Calu3 (cell line): ENCODE measurements at regions not wholly inside any gene's neighbourhood (a gene's known extent, or its start where the extent isn't known, plus 50 kb on each side); places are given as distances from the start of the nearest gene placed in this dataset.

Experiments
- BruUV-seq: library from RNA; stranded (reverse); fragments of 400-500 nt; replicated peaks from 2 replicates; lab custom pipeline; 2021; lab: Mats Ljungman, UMichigan
- CTCF ChIA-PET: fragments of 300-600 bp; sonication (Branson Sonifier 250); formaldehyde crosslinking; loops from one replicate; lab custom pipeline; 2022; ENCODE audit warnings: antibody characterized with exemption; lab: Charles Lee
- DNase-seq: peaks from one replicate; pipeline ENCODE4 v3.0.0; 2022
- H3K27ac Mint-ChIP-seq: one replicate; pipeline ENCODE4 v1.8.0; 2022; ENCODE audit warnings: mixed read lengths; ENCODE audit not compliant: unreplicated experiment
- H3K27me3 Mint-ChIP-seq: one replicate; pipeline ENCODE4 v1.8.0; 2022; ENCODE audit warnings: mixed read lengths; ENCODE audit not compliant: unreplicated experiment
- H3K36me3 Mint-ChIP-seq: one replicate; pipeline ENCODE4 v1.8.0; 2022; ENCODE audit warnings: mild to moderate bottlenecking, moderate library complexity, mixed read lengths; ENCODE audit not compliant: insufficient read depth, unreplicated experiment
- H3K4me1 Mint-ChIP-seq: one replicate; pipeline ENCODE4 v1.8.0; 2022; ENCODE audit warnings: mild to moderate bottlenecking, low read depth, mixed read lengths; ENCODE audit not compliant: unreplicated experiment
- H3K4me3 Mint-ChIP-seq: one replicate; pipeline ENCODE4 v1.8.0; 2022; ENCODE audit warnings: mild to moderate bottlenecking, low read depth, moderate library complexity, mixed read lengths; ENCODE audit not compliant: unreplicated experiment
- H3K9me3 Mint-ChIP-seq: one replicate; pipeline ENCODE4 v1.8.0; 2022; ENCODE audit warnings: low read depth, mixed read lengths; ENCODE audit not compliant: unreplicated experiment
- intact Hi-C: fragments of 100-400 bp; cut with micrococcal nuclease; formaldehyde crosslinking; loops from one replicate; pipeline ENCODE4 v1.10.0; 2022; ENCODE audit not compliant: unreplicated experiment
- TF ChIP-seq, protein P1 (sequence below): fragments of 200-600 bp; IDR thresholded peaks from one replicate; pipeline ENCODE4 v1.8.0; 2022; ENCODE audit warnings: antibody characterized with exemption; ENCODE audit not compliant: unreplicated experiment

DNA sequence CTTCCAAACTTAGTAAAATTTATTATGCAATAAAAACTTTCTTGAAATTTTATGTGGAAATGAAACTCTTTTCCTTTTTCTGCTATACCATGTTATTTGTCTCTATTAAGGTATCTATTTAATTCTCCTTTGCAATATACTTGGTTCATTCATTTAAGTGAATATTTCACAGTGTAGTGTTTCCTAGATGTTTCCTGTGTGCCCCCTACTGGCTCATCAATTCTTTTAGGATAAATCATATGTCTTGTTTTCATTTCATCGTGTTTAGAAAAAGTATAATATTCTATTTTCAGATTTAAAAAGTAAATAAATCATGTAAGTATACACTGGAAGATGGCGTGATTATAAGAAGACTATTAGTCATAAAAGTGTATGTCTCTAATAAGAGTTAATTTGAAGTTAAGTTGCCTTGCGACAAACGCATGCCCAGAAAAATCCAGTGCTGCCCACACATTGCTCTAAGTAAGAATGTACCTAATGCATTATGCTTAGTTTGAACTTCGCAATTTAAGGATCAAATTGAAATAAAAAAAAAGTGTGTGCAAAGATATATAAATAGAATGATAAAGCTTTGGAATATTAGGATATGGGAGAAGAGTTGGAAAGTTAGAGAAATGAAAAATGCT is 525.4 kb downstream of the KCNJ3 start:
- no TSS peak for BruUV-seq

DNA sequence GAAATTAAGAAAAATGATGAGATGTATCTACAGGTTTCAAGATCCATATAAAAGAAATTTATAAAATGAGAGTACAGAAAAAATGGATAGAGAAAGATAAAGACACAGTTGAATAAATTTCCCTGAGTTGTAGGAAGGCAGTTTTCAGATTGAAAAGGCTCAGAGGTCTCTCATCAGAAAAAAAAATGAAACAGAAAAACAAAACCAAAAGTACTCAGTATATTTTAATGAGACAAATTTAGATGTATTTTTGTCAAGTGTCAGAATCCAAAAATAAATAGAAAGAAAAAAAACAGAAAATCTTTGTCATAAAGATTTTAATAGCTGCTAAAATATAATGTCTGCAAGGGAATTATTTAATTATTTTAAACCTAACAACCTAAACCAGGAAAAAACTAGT is 520.5 kb downstream of the KCNJ3 start:
- Mint-ChIP-seq H3K36me3 (no peaks in the 10 kb centered on the region), H3K27me3 (no peaks in the 10 kb centered on the region), H3K27ac (no peak overlapping the region), H3K4me1 (no peaks in the 10 kb centered on the region), H3K4me3 (no peak overlapping the region), H3K9me3 (no peaks in the 10 kb centered on the region)
- CTCF ChIA-PET, result no interaction called here
- BruUV-seq, result no TSS peak
- TF ChIP-seq, protein P1, sequence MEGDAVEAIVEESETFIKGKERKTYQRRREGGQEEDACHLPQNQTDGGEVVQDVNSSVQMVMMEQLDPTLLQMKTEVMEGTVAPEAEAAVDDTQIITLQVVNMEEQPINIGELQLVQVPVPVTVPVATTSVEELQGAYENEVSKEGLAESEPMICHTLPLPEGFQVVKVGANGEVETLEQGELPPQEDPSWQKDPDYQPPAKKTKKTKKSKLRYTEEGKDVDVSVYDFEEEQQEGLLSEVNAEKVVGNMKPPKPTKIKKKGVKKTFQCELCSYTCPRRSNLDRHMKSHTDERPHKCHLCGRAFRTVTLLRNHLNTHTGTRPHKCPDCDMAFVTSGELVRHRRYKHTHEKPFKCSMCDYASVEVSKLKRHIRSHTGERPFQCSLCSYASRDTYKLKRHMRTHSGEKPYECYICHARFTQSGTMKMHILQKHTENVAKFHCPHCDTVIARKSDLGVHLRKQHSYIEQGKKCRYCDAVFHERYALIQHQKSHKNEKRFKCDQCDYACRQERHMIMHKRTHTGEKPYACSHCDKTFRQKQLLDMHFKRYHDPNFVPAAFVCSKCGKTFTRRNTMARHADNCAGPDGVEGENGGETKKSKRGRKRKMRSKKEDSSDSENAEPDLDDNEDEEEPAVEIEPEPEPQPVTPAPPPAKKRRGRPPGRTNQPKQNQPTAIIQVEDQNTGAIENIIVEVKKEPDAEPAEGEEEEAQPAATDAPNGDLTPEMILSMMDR, result no peak
- intact Hi-C loops, result no loop called here
- DNase-seq, result no peak

More for the DNA sequence above, 525.4 kb downstream of the KCNJ3 start:
- TF ChIP-seq, protein P1, result peak; percentile 51
- Mint-ChIP-seq H3K36me3 (no peaks in the 10 kb centered on the region), H3K4me1 (no peaks in the 10 kb centered on the region), H3K27ac (no peak overlapping the region), H3K27me3 (no peaks in the 10 kb centered on the region), H3K4me3 (no peak overlapping the region), H3K9me3 (no peaks in the 10 kb centered on the region)
- CTCF ChIA-PET, result no interaction called here
- peak; percentile 6 for DNase-seq
- intact Hi-C loops, result loop anchor here (1.0 to 5.0 kb wide), 3 partner anchors 600 to 785 kb away; no protein-coding TSS in a partner anchor

DNA sequence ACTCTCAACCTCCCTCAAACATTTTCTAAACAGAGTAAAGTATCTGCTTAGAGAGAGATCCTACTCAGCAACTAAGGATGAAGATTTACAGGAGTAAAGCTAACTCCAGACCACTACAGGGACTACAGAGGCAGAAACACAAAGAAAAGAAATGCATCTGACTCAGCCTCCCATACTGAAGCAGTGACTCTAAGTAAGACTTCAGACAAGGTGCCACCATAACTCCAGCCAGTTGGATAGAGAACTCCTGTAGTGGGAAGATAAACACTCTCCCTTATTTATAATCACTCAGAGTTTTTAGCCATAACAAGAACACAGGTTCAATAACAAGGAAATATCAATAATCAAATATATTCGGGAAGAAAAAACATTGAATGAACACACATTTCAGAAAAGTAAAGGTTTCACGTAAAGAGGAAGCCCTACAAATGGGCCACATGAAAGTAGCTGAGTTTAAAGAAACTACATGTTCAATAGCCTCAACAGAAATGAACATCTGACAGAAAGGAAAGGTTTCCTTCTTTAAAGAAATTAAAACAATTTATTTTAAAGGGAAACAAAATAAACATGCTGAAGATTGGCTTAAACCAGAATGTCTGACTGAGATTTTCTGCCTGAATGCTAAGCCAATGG is 519.9 kb downstream of the KCNJ3 start:
- TF ChIP-seq, protein P1, result no peak
- H3K36me3 Mint-ChIP-seq, result no peaks in the 10 kb centered on the region
- DNase-seq, result no peak
- BruUV-seq, result no TSS peak
- H3K27ac Mint-ChIP-seq, result no peak overlapping the region
- H3K9me3 Mint-ChIP-seq, result no peaks in the 10 kb centered on the region
- CTCF ChIA-PET, result no interaction called here
- no peak overlapping the region for H3K4me3 Mint-ChIP-seq
- intact Hi-C loops, result no loop called here
- H3K27me3 Mint-ChIP-seq, result no peaks in the 10 kb centered on the region
- H3K4me1 Mint-ChIP-seq, result no peaks in the 10 kb centered on the region

DNA sequence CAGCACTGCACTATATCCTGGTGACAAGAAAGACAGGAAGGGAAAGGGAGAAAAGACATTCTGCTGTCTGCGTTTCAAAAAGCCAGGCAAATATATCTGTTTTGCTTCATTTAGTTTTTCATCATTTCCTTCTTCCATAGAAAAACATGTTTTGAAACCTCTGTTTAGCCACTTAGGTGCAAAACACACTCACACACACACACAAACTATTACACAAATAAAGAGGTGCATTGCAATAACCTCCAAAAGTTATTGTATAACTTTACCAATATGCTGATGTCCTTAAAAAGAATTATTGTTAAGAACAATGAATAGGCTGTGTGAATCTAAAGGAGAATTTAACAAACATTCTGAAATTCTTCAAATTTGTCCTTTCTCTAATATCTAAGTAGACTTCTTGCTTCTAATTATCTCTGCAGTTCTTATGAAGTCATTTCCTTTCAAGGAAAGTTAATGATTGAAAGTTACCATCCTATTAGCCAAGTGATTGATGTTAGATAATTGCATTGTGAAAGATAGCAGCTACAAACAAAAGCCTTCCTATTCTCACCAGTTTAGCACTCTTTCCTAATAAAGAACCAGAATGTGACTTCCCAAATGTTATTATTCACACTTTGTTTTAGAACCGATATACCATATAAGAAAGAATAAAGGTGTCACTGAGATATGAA is 516.7 kb downstream of the KCNJ3 start:
- intact Hi-C loops, result no loop called here
- Mint-ChIP-seq H3K9me3 (peaks cover 2% of the 10 kb centered on the region), H3K4me1 (no peaks in the 10 kb centered on the region), H3K36me3 (no peaks in the 10 kb centered on the region), H3K4me3 (no peak overlapping the region), H3K27ac (no peak overlapping the region), H3K27me3 (no peaks in the 10 kb centered on the region)
- CTCF ChIA-PET, result no interaction called here
- BruUV-seq, result no TSS peak
- no peak for DNase-seq
- TF ChIP-seq, protein P1, result no peak
